HCT116 (cell line): ENCODE measurements at regions not wholly inside any gene's neighbourhood (a gene's known extent, or its start where the extent isn't known, plus 50 kb on each side); places are given as distances from the start of the nearest gene placed in this dataset.
"Not testable (repeated sequence)": the region's sequence is repeated elsewhere in the genome, so short reads cannot be mapped to it uniquely, and the experiment has no call there.

Experiments
- ATAC-seq: fragments of 200-7000 bp; cut with Tn5 transposase; 2 replicates; pipeline ENCODE4 v1.9.1; 2020; ENCODE audit warnings: mild to moderate bottlenecking, moderate library complexity
- BruUV-seq: library from RNA; stranded (reverse); fragments of 400-500 nt; replicated peaks from 2 replicates; lab custom pipeline; 2021; lab: Mats Ljungman, UMichigan
- CTCF ChIA-PET: fragments of 300-600 bp; sonication (Branson Sonifier 250); formaldehyde crosslinking; loops from one replicate; lab custom pipeline; 2021; ENCODE audit warnings: antibody characterized with exemption; lab: Charles Lee
- POLR2A ChIA-PET: fragments of 300-600, 350-600 bp; sonication (Branson Sonifier 250); formaldehyde crosslinking; loops from one replicate; lab custom pipeline; 2021; ENCODE audit warnings: antibody characterized with exemption; lab: Charles Lee
- RAD21 ChIA-PET, 2 experiments: fragments of 300-600 bp; sonication (Branson Sonifier 250); formaldehyde crosslinking; loops; one replicate each; lab custom pipeline; 2023; ENCODE audit warnings: low total read pairs in 2 of 2; ENCODE audit not compliant: uncharacterized antibody in 2 of 2, unreplicated experiment in 2 of 2, low non-redundant PET in 1 of 2; lab: Charles Lee
- DNase-seq: peaks from one replicate; pipeline ENCODE4 v3.0.0-alpha.2; 2010; ENCODE audit warnings: low read depth, low spot score
- H2AFZ ChIP-seq: fragments of 200-600 bp; shearing (Covaris generic), sonication (generic); 2 replicates; pipeline ENCODE4 v1.6.1; 2017; ENCODE audit warnings: low read depth, mixed run types, mixed read lengths, antibody characterized with exemption, low read length; ENCODE audit not compliant: poor library complexity, severe bottlenecking
- H3K27ac ChIP-seq: 2 replicates; pipeline ENCODE4 v1.5.1; 2012; ENCODE audit warnings: low read depth, low read length
- H3K27me3 ChIP-seq: fragments of 200-600 bp; sonication (generic); 2 replicates; pipeline ENCODE4 v1.6.1; 2016; ENCODE audit warnings: mixed run types, low read length, mixed read lengths; ENCODE audit not compliant: insufficient read depth
- H3K36me3 ChIP-seq, 2 experiments: fragments of 200-500 bp in 1 of 2; fragments of 200-600 bp in 1 of 2; sonication (Bioruptor generic) in 1 of 2; sonication (generic) in 1 of 2; 2 replicates each; pipeline versions ENCODE4 v1.5.1 to v1.6.1; 2014 to 2016; ENCODE audit warnings: low read length in 2 of 2, inconsistent platforms in 1 of 2, mixed read lengths in 1 of 2, mixed run types in 1 of 2; ENCODE audit not compliant: insufficient read depth in 2 of 2, control insufficient read depth in 1 of 2
- H3K4me1 ChIP-seq, 2 experiments: fragments of 200-600 bp in 1 of 2; sonication (generic) in 1 of 2; 2 replicates each; pipeline versions ENCODE4 v1.5.1 to v1.6.1; 2012 to 2017; ENCODE audit warnings: low read length in 2 of 2, inconsistent platforms in 1 of 2, mild to moderate bottlenecking in 1 of 2, mixed read lengths in 1 of 2, mixed run types in 1 of 2, moderate library complexity in 1 of 2; ENCODE audit not compliant: insufficient read depth in 2 of 2, control insufficient read depth in 1 of 2
- H3K4me2 ChIP-seq: fragments of 200-600 bp; sonication (generic); 2 replicates; pipeline ENCODE4 v1.6.1; 2017; ENCODE audit warnings: mixed run types, low read length, mixed read lengths
- H3K4me3 ChIP-seq, 2 experiments: fragments of 200-600 bp in 1 of 2; sonication (generic) in 1 of 2; replicated peaks in 1 of 2; 2 replicates each; pipeline ENCODE4 v1.5.1; 2011 to 2016; ENCODE audit warnings: low read length in 2 of 2, control low read depth in 1 of 2, low read depth in 1 of 2, mild to moderate bottlenecking in 1 of 2, mixed read lengths in 1 of 2, mixed run types in 1 of 2
- H3K79me2 ChIP-seq: fragments of 200-600 bp; sonication (generic); 2 replicates; pipeline ENCODE4 v1.6.1; 2017; ENCODE audit warnings: mild to moderate bottlenecking, mixed run types, low read length, moderate library complexity, mixed read lengths; ENCODE audit not compliant: insufficient read depth
- H3K9ac ChIP-seq: fragments of 200-600 bp; sonication (generic); 2 replicates; pipeline ENCODE4 v1.6.1; 2016; ENCODE audit warnings: low read length, mixed read lengths
- H3K9me2 ChIP-seq: fragments of 200-600 bp; sonication (generic), shearing (Covaris generic); 2 replicates; pipeline ENCODE4 v1.6.1; 2017; ENCODE audit warnings: mixed run types, mild to moderate bottlenecking, moderate library complexity; ENCODE audit not compliant: insufficient read depth
- H3K9me3 ChIP-seq, 2 experiments: fragments of 200-500 bp in 1 of 2; fragments of 200-600 bp in 1 of 2; sonication (Bioruptor generic) in 1 of 2; sonication (generic) in 1 of 2; 2 replicates each; pipeline ENCODE4 v1.6.1; 2014 to 2017; ENCODE audit warnings: low read length in 2 of 2, mixed read lengths in 2 of 2, inconsistent platforms in 1 of 2, low read depth in 1 of 2, mild to moderate bottlenecking in 1 of 2, mixed run types in 1 of 2, moderate library complexity in 1 of 2; ENCODE audit not compliant: control insufficient read depth in 1 of 2, insufficient read depth in 1 of 2
- H4K20me1 ChIP-seq: fragments of 200-600 bp; sonication (generic), shearing (Covaris generic); 2 replicates; pipeline ENCODE4 v1.6.1; 2017; ENCODE audit warnings: mixed run types, mild to moderate bottlenecking, moderate library complexity; ENCODE audit not compliant: insufficient read depth
- CBX3 ChIP-seq: IDR thresholded peaks from 2 replicates; pipeline ENCODE4 v1.6.1; 2012; ENCODE audit warnings: low read depth
- EGR1 ChIP-seq: IDR thresholded peaks from 2 replicates; pipeline ENCODE4 v1.6.1; 2012; ENCODE audit warnings: low read depth
- ELF1 ChIP-seq: IDR thresholded peaks from 2 replicates; pipeline ENCODE4 v1.6.1; 2012; ENCODE audit warnings: low read depth, borderline replicate concordance
- EZH2phosphoT487 ChIP-seq: fragments of 200-600 bp; IDR thresholded peaks from 2 replicates; pipeline ENCODE4 v1.6.1; 2018; ENCODE audit warnings: antibody characterized with exemption, borderline replicate concordance
- FOSL1 ChIP-seq: IDR thresholded peaks from 2 replicates; pipeline ENCODE4 v1.6.1; 2012; ENCODE audit warnings: low read depth
- JUND ChIP-seq: IDR thresholded peaks from 2 replicates; pipeline ENCODE4 v1.6.1; 2012
- POLR2A ChIP-seq: IDR thresholded peaks from 2 replicates; pipeline ENCODE4 v1.7.0; 2011; ENCODE audit warnings: borderline replicate concordance; ENCODE audit not compliant: insufficient read depth, insufficient read length; ENCODE audit errors: extremely low read depth
- POLR2AphosphoS5 ChIP-seq: IDR thresholded peaks from 2 replicates; pipeline ENCODE4 v1.6.1; 2011; ENCODE audit warnings: mild to moderate bottlenecking, low read depth, low read length, moderate library complexity
- REST ChIP-seq: IDR thresholded peaks from 2 replicates; pipeline ENCODE4 v1.6.1; 2012; ENCODE audit warnings: low read depth
- SRF ChIP-seq: IDR thresholded peaks from 2 replicates; pipeline ENCODE4 v1.6.1; 2012; ENCODE audit warnings: low read depth
- ZFX ChIP-seq: fragments of 450-650 bp; IDR thresholded peaks from 2 replicates; pipeline ENCODE4 v1.6.1; 2017
- intact Hi-C: fragments of 100-400 bp; cut with micrococcal nuclease; formaldehyde crosslinking; loops from 2 replicates; pipeline ENCODE4 v1.10.0; 2022

DNA sequence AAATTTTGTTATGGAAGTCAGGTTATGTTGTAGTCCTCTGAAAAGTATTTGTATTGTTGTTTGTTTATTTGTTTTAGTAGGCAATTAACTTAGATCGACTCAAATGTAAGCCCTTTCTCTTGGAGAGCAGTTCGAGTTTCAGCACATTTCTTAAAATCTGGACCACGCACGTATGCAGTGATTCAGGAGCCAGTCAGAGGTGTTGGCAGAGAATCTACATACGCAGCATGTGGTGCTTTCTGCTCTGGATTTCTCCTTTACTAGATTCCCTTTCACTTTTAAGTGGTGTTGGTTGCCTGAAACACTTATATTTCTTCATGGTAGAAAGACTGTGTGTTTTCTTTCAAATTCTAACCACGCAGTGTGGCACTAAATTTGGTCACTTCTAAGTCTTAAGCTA lies 773.9 kb upstream of the LRATD1 start:
- H2AFZ ChIP-seq: no peak overlapping the region
- H3K9ac ChIP-seq: no peak overlapping the region
- DNase-seq (no peak), ATAC-seq (no peak)
- RAD21 ChIA-PET: no interaction called here
- no peak overlapping the region for H3K4me2 ChIP-seq
- H3K27me3 ChIP-seq: no peaks in the 10 kb centered on the region
- CTCF ChIA-PET: no interaction called here
- no peaks in the 10 kb centered on the region; a peak in 1 of 4 replicates for H3K36me3 ChIP-seq
- no peaks in the 10 kb centered on the region for H4K20me1 ChIP-seq
- no peaks in the 10 kb centered on the region for H3K4me1 ChIP-seq
- POLR2A ChIA-PET: no interaction called here
- H3K4me3 ChIP-seq: no peak overlapping the region
- intact Hi-C loops: no loop called here
- H3K79me2 ChIP-seq: no peaks in the 10 kb centered on the region
- no peaks in the 10 kb centered on the region for H3K9me2 ChIP-seq
- peaks cover 4 to 11% of the 10 kb centered on the region in 2 experiments for H3K9me3 ChIP-seq
- no peak overlapping the region for H3K27ac ChIP-seq
- no peak for TF ChIP-seq CBX3
- no peak for TF ChIP-seq POLR2AphosphoS5
- no TSS peak for BruUV-seq

- CTCF ChIA-PET, DNase-seq, POLR2A ChIA-PET, H3K27ac ChIP-seq, H3K4me3 ChIP-seq, intact Hi-C loops, H3K27me3 ChIP-seq, RAD21 ChIA-PET, ATAC-seq, H3K79me2 ChIP-seq, H3K4me1 ChIP-seq, H3K9ac ChIP-seq, H3K36me3 ChIP-seq, H3K9me2 ChIP-seq, H2AFZ ChIP-seq, BruUV-seq, H3K4me2 ChIP-seq, H4K20me1 ChIP-seq: not testable (repeated sequence)
- H3K9me3 ChIP-seq: peaks cover 5 to 10% of the 10 kb centered on the region in 2 experiments; a peak in 1 of 4 replicates
These were observed 764.2 kb upstream of the LRATD1 start for GRCh38 chr2:13868275-13868674.

GRCh38 chr2:13876491-13877037 lies 756.0 kb upstream of the LRATD1 start:
- ChIA-PET RAD21 (no interaction called here), CTCF (no interaction called here), POLR2A (no interaction called here)
- Histone ChIP-seq H2AFZ (no peak overlapping the region), H3K9ac (no peak overlapping the region), H3K9me2 (no peaks in the 10 kb centered on the region), H3K4me2 (no peak overlapping the region), H3K9me3 (peaks cover 5 to 8% of the 10 kb centered on the region in 2 experiments; a peak in 1 of 4 replicates), H3K4me3 (no peak overlapping the region), H4K20me1 (no peaks in the 10 kb centered on the region), H3K79me2 (no peaks in the 10 kb centered on the region), H3K4me1 (no peaks in the 10 kb centered on the region), H3K27ac (no peak overlapping the region), H3K27me3 (no peaks in the 10 kb centered on the region), H3K36me3 (no peaks in the 10 kb centered on the region)
- DNase-seq: no peak
- no TSS peak for BruUV-seq
- ATAC-seq: no peak
- intact Hi-C loops: no loop called here
- TF ChIP-seq ZFX: no peak
- TF ChIP-seq POLR2A: no peak
- no peak for TF ChIP-seq EGR1
- TF ChIP-seq REST: no peak
- TF ChIP-seq JUND: no peak
- no peak for TF ChIP-seq FOSL1
- TF ChIP-seq EZH2phosphoT487: no peak
- no peak for TF ChIP-seq SRF
- TF ChIP-seq ELF1: no peak
